ENCODE measurements at regions not wholly inside any gene's neighbourhood (a gene's known extent, or its start where the extent isn't known, plus 50 kb on each side); places are given as distances from the start of the nearest gene placed in this dataset.

DNA sequence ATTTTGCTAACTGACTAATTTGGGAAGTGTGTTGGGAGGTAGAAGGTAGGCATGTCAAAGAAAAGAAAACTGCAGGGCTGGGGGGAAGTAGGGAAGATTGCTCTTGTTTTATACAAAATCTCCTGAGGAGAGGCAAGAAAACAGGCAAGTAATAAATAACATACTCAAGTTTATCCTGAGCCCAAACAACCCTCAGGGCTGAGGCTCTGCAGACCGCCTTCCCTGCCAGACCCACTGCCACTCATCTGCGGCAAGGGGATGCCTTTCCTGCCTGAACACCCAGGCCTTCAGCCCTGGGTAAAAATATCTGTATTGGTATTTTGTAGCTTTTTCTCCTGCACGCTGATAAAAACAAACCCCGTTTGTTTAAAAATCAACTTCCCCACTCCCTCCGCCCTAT is 399.8 kb upstream of the NFE2L3 start:
- Mint-ChIP-seq H3K27me3 (ENCODE audit: insufficient read depth) (no peaks in the 10 kb centered on the region; the same call in none of the 2 replicates), H3K36me3 (ENCODE audit: low read depth) (no peaks in the 10 kb centered on the region), H3K4me1 (ENCODE audit: low read depth) (no peaks in the 10 kb centered on the region), H3K27ac (no peak overlapping the region), H3K9me3 (peaks cover 23% of the 10 kb centered on the region), H3K4me3 (no peak overlapping the region)
- TF ChIP-seq, protein P1, sequence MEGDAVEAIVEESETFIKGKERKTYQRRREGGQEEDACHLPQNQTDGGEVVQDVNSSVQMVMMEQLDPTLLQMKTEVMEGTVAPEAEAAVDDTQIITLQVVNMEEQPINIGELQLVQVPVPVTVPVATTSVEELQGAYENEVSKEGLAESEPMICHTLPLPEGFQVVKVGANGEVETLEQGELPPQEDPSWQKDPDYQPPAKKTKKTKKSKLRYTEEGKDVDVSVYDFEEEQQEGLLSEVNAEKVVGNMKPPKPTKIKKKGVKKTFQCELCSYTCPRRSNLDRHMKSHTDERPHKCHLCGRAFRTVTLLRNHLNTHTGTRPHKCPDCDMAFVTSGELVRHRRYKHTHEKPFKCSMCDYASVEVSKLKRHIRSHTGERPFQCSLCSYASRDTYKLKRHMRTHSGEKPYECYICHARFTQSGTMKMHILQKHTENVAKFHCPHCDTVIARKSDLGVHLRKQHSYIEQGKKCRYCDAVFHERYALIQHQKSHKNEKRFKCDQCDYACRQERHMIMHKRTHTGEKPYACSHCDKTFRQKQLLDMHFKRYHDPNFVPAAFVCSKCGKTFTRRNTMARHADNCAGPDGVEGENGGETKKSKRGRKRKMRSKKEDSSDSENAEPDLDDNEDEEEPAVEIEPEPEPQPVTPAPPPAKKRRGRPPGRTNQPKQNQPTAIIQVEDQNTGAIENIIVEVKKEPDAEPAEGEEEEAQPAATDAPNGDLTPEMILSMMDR (IDR thresholded peaks at IDR 0.05), result no peak
- DNase-seq, result no peak

DNA sequence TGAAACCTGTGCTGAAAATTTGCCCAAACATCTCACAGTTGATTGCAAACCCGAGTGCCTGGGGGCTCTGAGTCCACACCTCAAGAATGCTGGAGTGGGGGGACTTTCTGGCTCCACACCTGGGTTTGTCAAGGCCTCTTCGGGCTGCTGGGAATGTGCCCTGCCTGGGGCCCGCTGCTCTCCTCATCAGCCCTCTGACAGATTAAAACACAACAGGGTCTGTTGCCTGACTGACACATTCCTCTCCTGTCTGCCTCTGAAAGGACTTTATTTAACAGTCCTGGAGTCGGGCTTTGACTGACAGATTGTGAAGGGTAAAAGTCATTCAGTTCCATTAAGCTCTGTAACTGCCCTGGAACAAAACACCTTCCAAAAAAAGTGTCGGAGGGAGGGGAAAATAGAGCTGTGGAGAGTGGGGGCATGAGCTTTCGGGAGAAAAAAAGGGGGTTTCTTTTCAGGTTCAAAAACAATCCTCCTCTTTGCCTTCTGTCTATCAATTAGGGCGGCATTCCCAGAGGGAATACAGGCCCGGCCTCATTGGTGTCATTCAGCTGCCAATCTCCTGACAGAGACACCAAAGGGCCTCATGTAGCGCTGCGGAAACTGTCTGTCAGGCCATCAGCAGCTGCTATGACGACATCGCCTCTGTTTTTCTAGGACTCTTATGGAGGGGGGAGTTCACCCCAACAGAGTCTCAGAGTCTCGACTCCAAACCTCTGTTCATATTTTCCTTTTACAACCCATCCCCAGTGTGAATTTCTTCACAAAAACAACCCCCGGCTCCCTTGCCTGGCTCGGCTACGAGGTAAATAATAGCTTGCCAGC is 398.8 kb upstream of the NFE2L3 start:
- no peak overlapping the region for H3K27ac Mint-ChIP-seq
- no peaks in the 10 kb centered on the region for H3K36me3 Mint-ChIP-seq (ENCODE audit: low read depth)
- no peak overlapping the region for H3K4me3 Mint-ChIP-seq
- H3K27me3 Mint-ChIP-seq (ENCODE audit: insufficient read depth), result no peaks in the 10 kb centered on the region; the same call in none of the 2 replicates
- no peaks in the 10 kb centered on the region for H3K4me1 Mint-ChIP-seq (ENCODE audit: low read depth)
- peaks cover 23% of the 10 kb centered on the region for H3K9me3 Mint-ChIP-seq
- TF ChIP-seq, protein P1 (IDR thresholded peaks at IDR 0.05), result no peak
- DNase-seq, result no peak

DNA sequence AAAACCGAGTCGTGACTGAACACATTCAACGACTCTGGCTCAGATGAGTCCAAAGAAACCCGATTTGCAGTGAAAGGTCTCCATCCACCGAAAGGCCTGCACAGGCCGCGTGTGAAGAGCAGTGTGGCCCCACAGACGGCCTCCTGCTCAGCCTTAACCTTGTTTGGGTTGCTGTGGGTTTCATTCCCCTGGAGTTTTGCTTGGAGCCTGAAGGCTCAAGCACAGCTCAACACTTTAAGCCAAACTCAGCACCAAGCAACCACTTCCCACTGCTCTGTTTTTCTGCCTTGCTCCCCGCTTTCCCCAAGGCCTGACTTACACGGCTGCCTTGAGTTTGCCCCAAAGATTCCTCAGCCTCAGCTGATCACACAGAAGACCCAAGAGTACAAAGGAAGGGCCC is 398.2 kb upstream of the NFE2L3 start:
- Mint-ChIP-seq H3K27me3 (ENCODE audit: insufficient read depth) (no peaks in the 10 kb centered on the region; the same call in none of the 2 replicates), H3K4me1 (ENCODE audit: low read depth) (no peaks in the 10 kb centered on the region), H3K4me3 (no peak overlapping the region), H3K27ac (no peak overlapping the region), H3K36me3 (ENCODE audit: low read depth) (no peaks in the 10 kb centered on the region), H3K9me3 (peaks cover 23% of the 10 kb centered on the region)
- TF ChIP-seq, protein P1 (IDR thresholded peaks at IDR 0.05), result no peak
- no peak for DNase-seq

DNA sequence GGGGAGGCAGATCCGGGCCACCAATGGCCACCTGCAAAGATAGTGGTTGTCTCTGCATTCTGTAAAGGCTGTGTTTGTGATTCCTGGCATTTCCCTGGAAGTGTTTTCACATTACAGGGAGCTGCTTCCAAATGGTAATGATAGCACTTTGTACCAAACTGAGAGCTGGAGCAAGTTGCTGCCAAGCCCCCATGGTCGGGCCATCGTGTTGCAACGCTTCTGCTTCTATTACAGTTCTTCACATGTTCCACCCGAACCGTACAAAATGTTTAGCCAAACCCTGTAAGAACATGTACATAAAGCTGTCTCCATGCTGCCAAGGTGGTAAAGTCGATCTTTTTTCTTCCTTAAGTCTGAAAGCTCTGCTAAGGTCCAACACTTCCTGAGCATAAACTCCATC is 397.7 kb upstream of the NFE2L3 start:
- Mint-ChIP-seq H3K4me3 (no peak overlapping the region), H3K36me3 (ENCODE audit: low read depth) (no peaks in the 10 kb centered on the region), H3K9me3 (peaks cover 23% of the 10 kb centered on the region), H3K4me1 (ENCODE audit: low read depth) (no peaks in the 10 kb centered on the region), H3K27ac (no peak overlapping the region), H3K27me3 (ENCODE audit: insufficient read depth) (no peaks in the 10 kb centered on the region; the same call in none of the 2 replicates)
- no peak for DNase-seq
- TF ChIP-seq, protein P1 (IDR thresholded peaks at IDR 0.05), result no peak

DNA sequence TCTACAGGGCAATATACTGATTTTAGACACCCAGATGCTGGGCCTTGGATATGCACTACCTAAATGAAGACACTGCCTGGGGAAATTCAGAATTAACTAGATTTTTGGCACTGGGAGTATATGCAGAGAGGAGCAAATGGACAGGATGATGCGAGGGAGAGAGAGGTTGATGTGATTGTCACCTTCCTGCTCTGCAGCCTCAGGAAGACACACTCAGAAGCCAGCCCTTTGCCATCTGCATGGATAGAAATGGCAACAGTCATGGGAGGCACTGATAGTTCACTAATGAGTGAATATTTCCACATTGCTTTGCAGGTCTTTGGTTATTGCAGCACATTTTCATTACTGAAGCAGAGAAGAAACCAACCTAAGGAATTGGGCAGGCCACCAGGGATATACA is 397.2 kb upstream of the NFE2L3 start:
- H3K4me3 Mint-ChIP-seq, result no peak overlapping the region
- peaks cover 23% of the 10 kb centered on the region for H3K9me3 Mint-ChIP-seq
- no peak overlapping the region for H3K27ac Mint-ChIP-seq
- H3K36me3 Mint-ChIP-seq (ENCODE audit: low read depth), result no peaks in the 10 kb centered on the region
- no peaks in the 10 kb centered on the region; the same call in none of the 2 replicates for H3K27me3 Mint-ChIP-seq (ENCODE audit: insufficient read depth)
- TF ChIP-seq, protein P1 (IDR thresholded peaks at IDR 0.05), result no peak
- DNase-seq, result no peak
- no peaks in the 10 kb centered on the region for H3K4me1 Mint-ChIP-seq (ENCODE audit: low read depth)

All from HFFc6 (cell line).